Mesenchymal stem cell (in vitro differentiated cells and primary cell): ENCODE measurements at regions not wholly inside any gene's neighbourhood (a gene's known extent, or its start where the extent isn't known, plus 50 kb on each side); places are given as distances from the start of the nearest gene placed in this dataset.

ENCODE experiments used
- DNase-seq: peaks from one replicate; pipeline ENCODE4 v3.0.0-alpha.2; 2013
- H2AFZ ChIP-seq: one replicate; pipeline ENCODE4 v1.6.1; 2013; ENCODE audit warnings: low read depth, mild to moderate bottlenecking, control low read depth, inconsistent platforms, low read length, moderate library complexity
- H2AK5ac ChIP-seq: 2 replicates; pipeline ENCODE4 v1.6.1; 2013; ENCODE audit warnings: low read length, moderate library complexity, mild to moderate bottlenecking, inconsistent platforms; ENCODE audit not compliant: severe bottlenecking
- H2BK120ac ChIP-seq: one replicate; pipeline ENCODE4 v1.6.1; 2013; ENCODE audit warnings: low read depth, mild to moderate bottlenecking, inconsistent platforms, low read length, moderate library complexity
- H2BK12ac ChIP-seq, 2 experiments: one replicate each; pipeline ENCODE4 v1.6.1; 2013; ENCODE audit warnings: inconsistent platforms in 2 of 2, low read length in 2 of 2, mild to moderate bottlenecking in 2 of 2, moderate library complexity in 2 of 2, control low read depth in 1 of 2
- H2BK15ac ChIP-seq: one replicate; pipeline ENCODE4 v1.6.1; 2013; ENCODE audit warnings: mild to moderate bottlenecking, low read depth, inconsistent platforms; ENCODE audit not compliant: poor library complexity, severe bottlenecking
- H2BK5ac ChIP-seq: 2 replicates; pipeline ENCODE4 v1.6.1; 2013; ENCODE audit warnings: low read depth, mild to moderate bottlenecking, low read length, control low read depth, inconsistent platforms; ENCODE audit not compliant: poor library complexity, severe bottlenecking
- H3K14ac ChIP-seq, 2 experiments: one replicate each; pipeline ENCODE4 v1.6.1; 2013; ENCODE audit warnings: inconsistent platforms in 2 of 2, low read length in 2 of 2, control low read depth in 1 of 2, mild to moderate bottlenecking in 1 of 2, moderate library complexity in 1 of 2
- H3K18ac ChIP-seq, 2 experiments: one replicate each; pipeline ENCODE4 v1.6.1; 2013; ENCODE audit warnings: inconsistent platforms in 2 of 2, low read length in 2 of 2, control low read depth in 1 of 2, low read depth in 1 of 2, mild to moderate bottlenecking in 1 of 2
- H3K23ac ChIP-seq, 2 experiments: one replicate each; pipeline ENCODE4 v1.6.1; 2013; ENCODE audit warnings: inconsistent platforms in 2 of 2, low read length in 2 of 2, mild to moderate bottlenecking in 2 of 2, moderate library complexity in 2 of 2, control low read depth in 1 of 2
- H3K27ac ChIP-seq: 2 replicates; pipeline ENCODE4 v1.5.1; 2013; ENCODE audit warnings: mild to moderate bottlenecking, moderate library complexity, low read length, control low read depth, inconsistent platforms; ENCODE audit not compliant: poor library complexity, severe bottlenecking
- H3K27me3 ChIP-seq, 2 experiments: 2 replicates each; pipeline versions ENCODE4 v1.6.1 to v1.7.0; 2013; ENCODE audit warnings: low read length in 2 of 2, mild to moderate bottlenecking in 2 of 2, moderate library complexity in 2 of 2, control low read depth in 1 of 2, inconsistent platforms in 1 of 2; ENCODE audit not compliant: control insufficient read depth in 1 of 2, insufficient read depth in 1 of 2
- H3K36me3 ChIP-seq, 2 experiments: 2 replicates each; pipeline versions ENCODE4 v1.6.1 to v1.7.0; 2013; ENCODE audit warnings: low read length in 2 of 2, control low read depth in 1 of 2, inconsistent platforms in 1 of 2, low read depth in 1 of 2, mild to moderate bottlenecking in 1 of 2; ENCODE audit not compliant: insufficient read depth in 2 of 2, control insufficient read depth in 1 of 2
- H3K4ac ChIP-seq, 2 experiments: one replicate each; pipeline ENCODE4 v1.6.1; 2013; ENCODE audit warnings: inconsistent platforms in 2 of 2, low read length in 2 of 2, mild to moderate bottlenecking in 2 of 2, moderate library complexity in 2 of 2, control low read depth in 1 of 2, low read depth in 1 of 2
- H3K4me1 ChIP-seq: 2 replicates; pipeline ENCODE4 v1.6.1; 2013; ENCODE audit warnings: low read depth, low read length, control low read depth; ENCODE audit not compliant: control insufficient read depth, insufficient read depth
- H3K4me2 ChIP-seq: 2 replicates; pipeline ENCODE4 v1.6.1; 2013; ENCODE audit warnings: low read length, mild to moderate bottlenecking, inconsistent platforms; ENCODE audit not compliant: poor library complexity, severe bottlenecking
- H3K4me3 ChIP-seq, 2 experiments: 2 replicates each; pipeline versions ENCODE4 v1.5.1 to v1.7.0; 2013; ENCODE audit warnings: low read length in 2 of 2, mild to moderate bottlenecking in 2 of 2, control low read depth in 1 of 2, low read depth in 1 of 2; ENCODE audit not compliant: insufficient read depth in 1 of 2
- H3K79me1 ChIP-seq: replicated peaks from 2 replicates; pipeline ENCODE4 v1.6.1; 2013; ENCODE audit warnings: mild to moderate bottlenecking, control low read depth, low read length, inconsistent platforms; ENCODE audit not compliant: poor library complexity, severe bottlenecking
- H3K9ac ChIP-seq: 2 replicates; pipeline ENCODE4 v1.7.0; 2013; ENCODE audit warnings: mild to moderate bottlenecking, low read length, moderate library complexity
- H3K9me3 ChIP-seq: 2 replicates; pipeline ENCODE4 v1.7.0; 2013; ENCODE audit warnings: mild to moderate bottlenecking, low read length; ENCODE audit not compliant: control insufficient read depth
- H4K8ac ChIP-seq: one replicate; pipeline ENCODE4 v1.6.1; 2013; ENCODE audit warnings: inconsistent platforms, mild to moderate bottlenecking, low read length, moderate library complexity
- H4K91ac ChIP-seq: one replicate; pipeline ENCODE4 v1.6.1; 2013; ENCODE audit warnings: mild to moderate bottlenecking, low read length, inconsistent platforms
- WGBS: methylation state at CpG from one replicate; pipeline ENCODE4 v1.1.7; 2013; ENCODE audit warnings: mixed read lengths; 5-methylcytosine and 5-hydroxymethylcytosine counted together

GRCh38 chr18:47492691-47493090, 241.2 kb upstream of the SKOR2 start:
- H3K9me3 ChIP-seq = no peaks in the 10 kb centered on the region
- no peak overlapping the region for H2BK120ac ChIP-seq
- no peaks in the 10 kb centered on the region for H3K27me3 ChIP-seq
- no peak overlapping the region for H4K8ac ChIP-seq
- H2AFZ ChIP-seq = no peak overlapping the region
- H2AK5ac ChIP-seq = no peak overlapping the region
- H3K36me3 ChIP-seq = no peaks in the 10 kb centered on the region
- no peak overlapping the region for H3K9ac ChIP-seq
- no peak overlapping the region for H3K23ac ChIP-seq
- H3K79me1 ChIP-seq = no peaks in the 10 kb centered on the region
- no peak overlapping the region for H2BK15ac ChIP-seq
- H2BK12ac ChIP-seq = no peak overlapping the region
- H3K4ac ChIP-seq = no peak overlapping the region
- no peak overlapping the region for H3K4me2 ChIP-seq
- no peak overlapping the region for H3K4me3 ChIP-seq
- H3K4me1 ChIP-seq = no peaks in the 10 kb centered on the region
- no peak overlapping the region for H3K18ac ChIP-seq
- no peak overlapping the region for H3K27ac ChIP-seq
- DNase-seq = no peak
- WGBS = 63% methylated on average over 3 of the region's 3 CpGs
- no peak overlapping the region for H3K14ac ChIP-seq
- H4K91ac ChIP-seq = no peak overlapping the region
- H2BK5ac ChIP-seq = no peak overlapping the region

- Histone ChIP-seq H4K8ac (no peak overlapping the region), H4K91ac (no peak overlapping the region), H3K79me1 (no peaks in the 10 kb centered on the region), H2AK5ac (no peak overlapping the region), H2BK12ac (no peak overlapping the region), H3K9me3 (no peaks in the 10 kb centered on the region), H3K18ac (no peak overlapping the region), H3K27me3 (peaks cover 0 to under 1% of the 10 kb centered on the region in 2 experiments), H3K4me3 (no peak overlapping the region), H3K14ac (no peak overlapping the region), H3K4ac (no peak overlapping the region), H3K4me1 (no peaks in the 10 kb centered on the region), H2AFZ (no peak overlapping the region), H3K36me3 (no peaks in the 10 kb centered on the region), H3K27ac (no peak overlapping the region), H2BK5ac (no peak overlapping the region), H2BK15ac (no peak overlapping the region), H3K4me2 (no peak overlapping the region), H3K9ac (no peak overlapping the region), H3K23ac (no peak overlapping the region), H2BK120ac (no peak overlapping the region)
- 21% methylated on average over 4 of the region's 5 CpGs for WGBS
- DNase-seq = no peak
These were observed 239.4 kb upstream of the SKOR2 start for GRCh38 chr18:47490882-47491281.

- Histone ChIP-seq H3K23ac (no peak overlapping the region), H4K8ac (no peak overlapping the region), H3K27ac (no peak overlapping the region), H2BK12ac (no peak overlapping the region), H3K18ac (no peak overlapping the region), H3K9me3 (no peaks in the 10 kb centered on the region), H3K27me3 (peaks cover 0 to 23% of the 10 kb centered on the region in 2 experiments), H3K4me1 (no peaks in the 10 kb centered on the region), H3K4me3 (no peak overlapping the region), H3K36me3 (no peaks in the 10 kb centered on the region), H3K9ac (no peak overlapping the region), H3K4ac (no peak overlapping the region), H4K91ac (no peak overlapping the region), H2AFZ (no peak overlapping the region), H2AK5ac (no peak overlapping the region), H3K4me2 (no peak overlapping the region), H3K79me1 (no peaks in the 10 kb centered on the region), H2BK120ac (no peak overlapping the region), H2BK5ac (no peak overlapping the region), H3K14ac (no peak overlapping the region), H2BK15ac (no peak overlapping the region)
- 61% methylated on average over 5 of the region's 5 CpGs for WGBS
- DNase-seq = no peak
These were observed 233.8 kb upstream of the SKOR2 start for GRCh38 chr18:47485221-47485797.

- Histone ChIP-seq H2BK5ac (no peak overlapping the region), H2BK120ac (no peak overlapping the region), H4K91ac (no peak overlapping the region), H3K27me3 (peaks cover 0 to 23% of the 10 kb centered on the region in 2 experiments), H3K4me3 (no peak overlapping the region), H3K18ac (no peak overlapping the region), H3K14ac (no peak overlapping the region), H3K4me2 (no peak overlapping the region), H3K36me3 (no peaks in the 10 kb centered on the region), H3K9me3 (no peaks in the 10 kb centered on the region), H3K4ac (no peak overlapping the region), H2AK5ac (no peak overlapping the region), H3K79me1 (no peaks in the 10 kb centered on the region), H3K27ac (no peak overlapping the region), H4K8ac (no peak overlapping the region), H2BK15ac (no peak overlapping the region), H2AFZ (no peak overlapping the region), H3K23ac (no peak overlapping the region), H3K4me1 (no peaks in the 10 kb centered on the region), H2BK12ac (no peak overlapping the region), H3K9ac (no peak overlapping the region)
- WGBS = 40% methylated on average over 1 of the region's 2 CpGs
- DNase-seq = no peak
These were observed 232.6 kb upstream of the SKOR2 start for GRCh38 chr18:47484068-47484467.
